ENCODE measurements at regions not wholly inside any gene's neighbourhood (a gene's known extent, or its start where the extent isn't known, plus 50 kb on each side); places are given as distances from the start of the nearest gene placed in this dataset.

- TF ChIP-seq CTCF (IDR thresholded peaks at IDR 0.05): no peak
- no peak for TF ChIP-seq EP300 (IDR thresholded peaks at IDR 0.05)
- no peak for TF ChIP-seq POLR2A (IDR thresholded peaks at IDR 0.05)
These were observed 841.1 kb upstream of the TMPRSS15 start for GRCh38 chr21:19244502-19245187.

All from gastroesophageal sphincter (tissue), 3 donors.